GM23338 (cell line): ENCODE measurements at regions not wholly inside any gene's neighbourhood (a gene's known extent, or its start where the extent isn't known, plus 50 kb on each side); places are given as distances from the start of the nearest gene placed in this dataset.

Source experiments
- ATAC-seq: fragments of 200-7000 bp; cut with Tn5 transposase; 3 replicates; pipeline ENCODE4 v1.9.1; 2020
- DNase-seq: peaks from one replicate; pipeline ENCODE4 v3.0.0-alpha.2; 2015; ENCODE audit warnings: low spot score
- H2AFZ ChIP-seq: fragments of 200-600 bp; sonication (generic); 2 replicates; pipeline ENCODE4 v1.8.0; 2016; ENCODE audit warnings: antibody characterized with exemption, mild to moderate bottlenecking, moderate library complexity
- H3F3A ChIP-seq: fragments of 200-600 bp; sonication (generic); replicated peaks from 2 replicates; pipeline ENCODE4 v1.8.0; 2017; ENCODE audit warnings: antibody characterized with exemption, mixed run types, low read depth
- H3K27ac ChIP-seq: fragments of 200-600 bp; sonication (generic); 2 replicates; pipeline ENCODE4 v1.6.1; 2016; ENCODE audit warnings: low read depth
- H3K27me3 ChIP-seq: fragments of 200-600 bp; sonication (generic); 2 replicates; pipeline ENCODE4 v1.8.0; 2016; ENCODE audit warnings: mild to moderate bottlenecking, mixed run types, moderate library complexity; ENCODE audit not compliant: insufficient read depth
- H3K36me3 ChIP-seq: fragments of 200-600 bp; sonication (generic); 2 replicates; pipeline ENCODE4 v1.8.0; 2016; ENCODE audit warnings: mild to moderate bottlenecking; ENCODE audit not compliant: insufficient read depth
- H3K4me1 ChIP-seq: fragments of 200-600 bp; sonication (generic); 2 replicates; pipeline ENCODE4 v1.8.0; 2016; ENCODE audit warnings: mild to moderate bottlenecking, moderate library complexity; ENCODE audit not compliant: insufficient read depth
- H3K4me2 ChIP-seq: fragments of 200-600 bp; sonication (generic); 2 replicates; pipeline ENCODE4 v1.7.1; 2017; ENCODE audit warnings: mixed run types
- H3K4me3 ChIP-seq: fragments of 200-600 bp; sonication (generic); 2 replicates; pipeline ENCODE4 v1.6.1; 2016; ENCODE audit warnings: mixed run types
- H3K79me2 ChIP-seq: fragments of 200-600 bp; sonication (generic); replicated peaks from 2 replicates; pipeline ENCODE4 v1.8.0; 2017; ENCODE audit warnings: mild to moderate bottlenecking; ENCODE audit not compliant: insufficient read depth
- H3K9me2 ChIP-seq: fragments of 200-600 bp; sonication (generic); 2 replicates; pipeline ENCODE4 v1.8.0; 2017; ENCODE audit not compliant: insufficient read depth
- H4K20me1 ChIP-seq: fragments of 200-600 bp; sonication (generic); replicated peaks from 2 replicates; pipeline ENCODE4 v1.8.0; 2017; ENCODE audit warnings: mild to moderate bottlenecking; ENCODE audit not compliant: insufficient read depth
- H3K27ac Mint-ChIP-seq: 2 replicates; pipeline ENCODE4 v1.8.0; 2020; ENCODE audit warnings: inconsistent platforms, mild to moderate bottlenecking, moderate library complexity, mixed read lengths
- H3K27me3 Mint-ChIP-seq: 3 replicates; pipeline ENCODE4 v1.8.0; 2022; ENCODE audit warnings: low read depth, mild to moderate bottlenecking, moderate library complexity, mixed read lengths, inconsistent platforms; ENCODE audit not compliant: insufficient read depth, poor library complexity
- H3K36me3 Mint-ChIP-seq: 3 replicates; pipeline ENCODE4 v1.8.0; 2021; ENCODE audit warnings: low read depth, mild to moderate bottlenecking, inconsistent platforms, moderate library complexity, mixed read lengths
- H3K4me1 Mint-ChIP-seq: 3 replicates; pipeline ENCODE4 v1.8.0; 2020; ENCODE audit warnings: mild to moderate bottlenecking, inconsistent platforms, mixed read lengths
- H3K4me3 Mint-ChIP-seq: 3 replicates; pipeline ENCODE4 v1.8.0; 2021; ENCODE audit warnings: moderate library complexity, mild to moderate bottlenecking, inconsistent platforms, mixed read lengths
- H3K9me3 Mint-ChIP-seq: 3 replicates; pipeline ENCODE4 v1.8.0; 2020; ENCODE audit warnings: moderate library complexity, mild to moderate bottlenecking, inconsistent platforms, mixed read lengths
- CREB1 ChIP-seq: fragments of 250-450 bp; sonication (Bioruptor Pico); IDR thresholded peaks from 2 replicates; pipeline ENCODE4 v1.5.0; 2020; ENCODE audit warnings: low read depth, mild to moderate bottlenecking, moderate library complexity
- EZH2 ChIP-seq: fragments of 200-600 bp; sonication (generic); IDR thresholded peaks from one replicate; pipeline ENCODE4 v1.8.0; 2017; ENCODE audit warnings: antibody characterized with exemption, mild to moderate bottlenecking, low read depth; ENCODE audit not compliant: unreplicated experiment
- EZH2phosphoT487 ChIP-seq: fragments of 200-600 bp; sonication (generic); IDR thresholded peaks from one replicate; pipeline ENCODE4 v1.8.1; 2018; ENCODE audit warnings: antibody characterized with exemption; ENCODE audit not compliant: unreplicated experiment
- JUNB ChIP-seq: IDR thresholded peaks from one replicate; pipeline ENCODE4 v1.6.1; 2016; ENCODE audit warnings: antibody characterized with exemption; ENCODE audit not compliant: unreplicated experiment
- NANOG ChIP-seq: IDR thresholded peaks from 2 replicates; pipeline ENCODE4 v1.6.1; 2016; ENCODE audit warnings: antibody characterized with exemption, borderline replicate concordance
- POLR2AphosphoS5 ChIP-seq: IDR thresholded peaks from 2 replicates; pipeline ENCODE4 v1.6.1; 2016; ENCODE audit warnings: antibody characterized with exemption, low read depth
- STAT1 ChIP-seq: IDR thresholded peaks from one replicate; pipeline ENCODE4 v1.6.1; 2016; ENCODE audit warnings: antibody characterized with exemption; ENCODE audit not compliant: unreplicated experiment
- ZNF114 ChIP-seq: fragments of 250-450 bp; sonication (Bioruptor Pico); IDR thresholded peaks from 2 replicates; pipeline ENCODE4 v1.5.0; 2020; ENCODE audit warnings: mild to moderate bottlenecking, moderate library complexity
- ZNF331 ChIP-seq: fragments of 250-450 bp; sonication (Bioruptor Pico); IDR thresholded peaks from 2 replicates; pipeline ENCODE4 v1.5.0; 2020; ENCODE audit warnings: low read depth, mild to moderate bottlenecking, moderate library complexity
- TF ChIP-seq, protein P1 (sequence below), 2 experiments: fragments of 200-600 bp in 1 of 2; sonication (generic) in 1 of 2; conservative IDR thresholded peaks; 2 replicates each; pipeline versions ENCODE4 v1.5.1 to v1.6.1; 2016 to 2017; ENCODE audit warnings: antibody characterized with exemption in 2 of 2, low read depth in 2 of 2, mild to moderate bottlenecking in 2 of 2, moderate library complexity in 1 of 2
- TF ChIP-seq, protein P2 (sequence below): IDR thresholded peaks from 2 replicates; pipeline ENCODE4 v1.6.1; 2016; ENCODE audit warnings: antibody characterized with exemption
- TF ChIP-seq, protein P3 (sequence below): fragments of 250-450 bp; sonication (Bioruptor Pico); IDR thresholded peaks from 2 replicates; pipeline ENCODE4 v1.5.0; 2020; ENCODE audit warnings: mild to moderate bottlenecking, moderate library complexity
- TF ChIP-seq, protein P4 (sequence below): IDR thresholded peaks from one replicate; pipeline ENCODE4 v1.6.1; 2018; ENCODE audit warnings: antibody characterized with exemption; ENCODE audit not compliant: unreplicated experiment

DNA sequence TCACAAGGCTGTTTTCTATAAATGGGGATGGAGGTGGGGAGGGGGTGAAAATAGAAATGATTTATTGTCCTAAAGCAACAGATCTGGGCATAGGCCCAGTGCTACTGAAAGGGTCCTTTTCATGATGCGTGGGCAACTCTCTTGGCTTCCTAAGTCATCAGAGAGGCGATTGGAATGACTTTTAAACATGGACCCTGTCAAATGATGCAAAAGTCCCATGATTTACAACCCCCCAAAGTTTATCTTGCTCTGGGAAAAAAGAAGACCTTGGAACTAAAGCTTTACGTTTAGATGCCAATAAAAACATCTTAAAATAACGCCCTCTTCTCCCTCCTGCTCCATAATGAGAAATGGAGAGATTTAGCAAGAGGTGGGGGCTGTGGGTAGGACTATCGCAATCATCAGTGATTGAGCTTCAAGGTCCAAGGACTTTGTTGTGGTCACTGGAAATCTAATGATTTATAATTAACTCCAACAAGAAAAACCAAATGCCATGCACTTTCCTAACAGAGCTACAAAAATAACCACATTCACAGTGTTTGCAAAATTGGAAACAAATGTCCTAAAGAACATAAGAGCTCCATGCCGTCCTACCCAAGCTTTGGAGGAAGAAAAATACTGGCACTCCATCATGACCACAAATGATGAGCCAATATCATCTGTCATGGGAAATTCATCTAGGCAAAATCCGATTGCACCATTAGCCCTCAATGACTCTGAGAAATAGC lies 167.5 kb upstream of the CLINT1 start:
- Mint-ChIP-seq H3K36me3 (no peaks in the 10 kb centered on the region), H3K4me1 (peaks cover 18% of the 10 kb centered on the region), H3K9me3 (no peaks in the 10 kb centered on the region), H3K4me3 (no peak overlapping the region), H3K27me3 (no peaks in the 10 kb centered on the region), H3K27ac (no peak overlapping the region)
- Histone ChIP-seq H3K4me3 (no peak overlapping the region), H4K20me1 (no peaks in the 10 kb centered on the region), H2AFZ (no peak overlapping the region), H3K36me3 (no peaks in the 10 kb centered on the region), H3K9me2 (0 out of 2 replicates have a peak, but pooled peaks cover 2% of the 10 kb centered on the region), H3K79me2 (no peaks in the 10 kb centered on the region), H3K27ac (no peak overlapping the region), H3K27me3 (no peaks in the 10 kb centered on the region), H3F3A (no peaks in the 10 kb centered on the region), H3K4me1 (0 out of 2 replicates have a peak, but pooled peaks cover 8% of the 10 kb centered on the region), H3K4me2 (no peak overlapping the region)
- DNase-seq (no peak), ATAC-seq (no peak)
- TF ChIP-seq POLR2AphosphoS5 (no peak), EZH2 (no peak), CREB1 (CRISPR knock-in tag) (no peak), ZNF331 (no peak), NANOG (no peak), STAT1 (no peak), JUNB (no peak), ZNF114 (no peak), EZH2phosphoT487 (no peak)
- TF ChIP-seq, protein P1, sequence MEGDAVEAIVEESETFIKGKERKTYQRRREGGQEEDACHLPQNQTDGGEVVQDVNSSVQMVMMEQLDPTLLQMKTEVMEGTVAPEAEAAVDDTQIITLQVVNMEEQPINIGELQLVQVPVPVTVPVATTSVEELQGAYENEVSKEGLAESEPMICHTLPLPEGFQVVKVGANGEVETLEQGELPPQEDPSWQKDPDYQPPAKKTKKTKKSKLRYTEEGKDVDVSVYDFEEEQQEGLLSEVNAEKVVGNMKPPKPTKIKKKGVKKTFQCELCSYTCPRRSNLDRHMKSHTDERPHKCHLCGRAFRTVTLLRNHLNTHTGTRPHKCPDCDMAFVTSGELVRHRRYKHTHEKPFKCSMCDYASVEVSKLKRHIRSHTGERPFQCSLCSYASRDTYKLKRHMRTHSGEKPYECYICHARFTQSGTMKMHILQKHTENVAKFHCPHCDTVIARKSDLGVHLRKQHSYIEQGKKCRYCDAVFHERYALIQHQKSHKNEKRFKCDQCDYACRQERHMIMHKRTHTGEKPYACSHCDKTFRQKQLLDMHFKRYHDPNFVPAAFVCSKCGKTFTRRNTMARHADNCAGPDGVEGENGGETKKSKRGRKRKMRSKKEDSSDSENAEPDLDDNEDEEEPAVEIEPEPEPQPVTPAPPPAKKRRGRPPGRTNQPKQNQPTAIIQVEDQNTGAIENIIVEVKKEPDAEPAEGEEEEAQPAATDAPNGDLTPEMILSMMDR (conservative IDR thresholded peaks at IDR 0.05; ENCODE audit: low read depth in 2 of 2): no peak
- TF ChIP-seq, protein P2, sequence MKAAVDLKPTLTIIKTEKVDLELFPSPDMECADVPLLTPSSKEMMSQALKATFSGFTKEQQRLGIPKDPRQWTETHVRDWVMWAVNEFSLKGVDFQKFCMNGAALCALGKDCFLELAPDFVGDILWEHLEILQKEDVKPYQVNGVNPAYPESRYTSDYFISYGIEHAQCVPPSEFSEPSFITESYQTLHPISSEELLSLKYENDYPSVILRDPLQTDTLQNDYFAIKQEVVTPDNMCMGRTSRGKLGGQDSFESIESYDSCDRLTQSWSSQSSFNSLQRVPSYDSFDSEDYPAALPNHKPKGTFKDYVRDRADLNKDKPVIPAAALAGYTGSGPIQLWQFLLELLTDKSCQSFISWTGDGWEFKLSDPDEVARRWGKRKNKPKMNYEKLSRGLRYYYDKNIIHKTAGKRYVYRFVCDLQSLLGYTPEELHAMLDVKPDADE: no peak
- TF ChIP-seq, protein P3, sequence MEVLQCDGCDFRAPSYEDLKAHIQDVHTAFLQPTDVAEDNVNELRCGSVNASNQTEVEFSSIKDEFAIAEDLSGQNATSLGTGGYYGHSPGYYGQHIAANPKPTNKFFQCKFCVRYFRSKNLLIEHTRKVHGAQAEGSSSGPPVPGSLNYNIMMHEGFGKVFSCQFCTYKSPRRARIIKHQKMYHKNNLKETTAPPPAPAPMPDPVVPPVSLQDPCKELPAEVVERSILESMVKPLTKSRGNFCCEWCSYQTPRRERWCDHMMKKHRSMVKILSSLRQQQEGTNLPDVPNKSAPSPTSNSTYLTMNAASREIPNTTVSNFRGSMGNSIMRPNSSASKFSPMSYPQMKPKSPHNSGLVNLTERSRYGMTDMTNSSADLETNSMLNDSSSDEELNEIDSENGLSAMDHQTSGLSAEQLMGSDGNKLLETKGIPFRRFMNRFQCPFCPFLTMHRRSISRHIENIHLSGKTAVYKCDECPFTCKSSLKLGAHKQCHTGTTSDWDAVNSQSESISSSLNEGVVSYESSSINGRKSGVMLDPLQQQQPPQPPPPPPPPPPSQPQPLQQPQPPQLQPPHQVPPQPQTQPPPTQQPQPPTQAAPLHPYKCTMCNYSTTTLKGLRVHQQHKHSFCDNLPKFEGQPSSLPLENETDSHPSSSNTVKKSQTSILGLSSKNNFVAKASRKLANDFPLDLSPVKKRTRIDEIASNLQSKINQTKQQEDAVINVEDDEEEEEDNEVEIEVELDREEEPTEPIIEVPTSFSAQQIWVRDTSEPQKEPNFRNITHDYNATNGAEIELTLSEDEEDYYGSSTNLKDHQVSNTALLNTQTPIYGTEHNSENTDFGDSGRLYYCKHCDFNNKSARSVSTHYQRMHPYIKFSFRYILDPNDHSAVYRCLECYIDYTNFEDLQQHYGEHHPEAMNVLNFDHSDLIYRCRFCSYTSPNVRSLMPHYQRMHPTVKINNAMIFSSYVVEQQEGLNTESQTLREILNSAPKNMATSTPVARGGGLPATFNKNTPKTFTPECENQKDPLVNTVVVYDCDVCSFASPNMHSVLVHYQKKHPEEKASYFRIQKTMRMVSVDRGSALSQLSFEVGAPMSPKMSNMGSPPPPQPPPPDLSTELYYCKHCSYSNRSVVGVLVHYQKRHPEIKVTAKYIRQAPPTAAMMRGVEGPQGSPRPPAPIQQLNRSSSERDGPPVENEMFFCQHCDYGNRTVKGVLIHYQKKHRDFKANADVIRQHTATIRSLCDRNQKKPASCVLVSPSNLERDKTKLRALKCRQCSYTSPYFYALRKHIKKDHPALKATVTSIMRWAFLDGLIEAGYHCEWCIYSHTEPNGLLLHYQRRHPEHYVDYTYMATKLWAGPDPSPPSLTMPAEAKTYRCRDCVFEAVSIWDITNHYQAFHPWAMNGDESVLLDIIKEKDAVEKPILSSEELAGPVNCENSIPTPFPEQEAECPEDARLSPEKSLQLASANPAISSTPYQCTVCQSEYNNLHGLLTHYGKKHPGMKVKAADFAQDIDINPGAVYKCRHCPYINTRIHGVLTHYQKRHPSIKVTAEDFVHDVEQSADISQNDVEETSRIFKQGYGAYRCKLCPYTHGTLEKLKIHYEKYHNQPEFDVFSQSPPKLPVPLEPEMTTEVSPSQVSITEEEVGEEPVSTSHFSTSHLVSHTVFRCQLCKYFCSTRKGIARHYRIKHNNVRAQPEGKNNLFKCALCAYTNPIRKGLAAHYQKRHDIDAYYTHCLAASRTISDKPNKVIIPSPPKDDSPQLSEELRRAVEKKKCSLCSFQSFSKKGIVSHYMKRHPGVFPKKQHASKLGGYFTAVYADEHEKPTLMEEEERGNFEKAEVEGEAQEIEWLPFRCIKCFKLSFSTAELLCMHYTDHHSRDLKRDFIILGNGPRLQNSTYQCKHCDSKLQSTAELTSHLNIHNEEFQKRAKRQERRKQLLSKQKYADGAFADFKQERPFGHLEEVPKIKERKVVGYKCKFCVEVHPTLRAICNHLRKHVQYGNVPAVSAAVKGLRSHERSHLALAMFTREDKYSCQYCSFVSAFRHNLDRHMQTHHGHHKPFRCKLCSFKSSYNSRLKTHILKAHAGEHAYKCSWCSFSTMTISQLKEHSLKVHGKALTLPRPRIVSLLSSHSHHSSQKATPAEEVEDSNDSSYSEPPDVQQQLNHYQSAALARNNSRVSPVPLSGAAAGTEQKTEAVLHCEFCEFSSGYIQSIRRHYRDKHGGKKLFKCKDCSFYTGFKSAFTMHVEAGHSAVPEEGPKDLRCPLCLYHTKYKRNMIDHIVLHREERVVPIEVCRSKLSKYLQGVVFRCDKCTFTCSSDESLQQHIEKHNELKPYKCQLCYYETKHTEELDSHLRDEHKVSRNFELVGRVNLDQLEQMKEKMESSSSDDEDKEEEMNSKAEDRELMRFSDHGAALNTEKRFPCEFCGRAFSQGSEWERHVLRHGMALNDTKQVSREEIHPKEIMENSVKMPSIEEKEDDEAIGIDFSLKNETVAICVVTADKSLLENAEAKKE (CRISPR knock-in tag): no peak
- TF ChIP-seq, protein P4, sequence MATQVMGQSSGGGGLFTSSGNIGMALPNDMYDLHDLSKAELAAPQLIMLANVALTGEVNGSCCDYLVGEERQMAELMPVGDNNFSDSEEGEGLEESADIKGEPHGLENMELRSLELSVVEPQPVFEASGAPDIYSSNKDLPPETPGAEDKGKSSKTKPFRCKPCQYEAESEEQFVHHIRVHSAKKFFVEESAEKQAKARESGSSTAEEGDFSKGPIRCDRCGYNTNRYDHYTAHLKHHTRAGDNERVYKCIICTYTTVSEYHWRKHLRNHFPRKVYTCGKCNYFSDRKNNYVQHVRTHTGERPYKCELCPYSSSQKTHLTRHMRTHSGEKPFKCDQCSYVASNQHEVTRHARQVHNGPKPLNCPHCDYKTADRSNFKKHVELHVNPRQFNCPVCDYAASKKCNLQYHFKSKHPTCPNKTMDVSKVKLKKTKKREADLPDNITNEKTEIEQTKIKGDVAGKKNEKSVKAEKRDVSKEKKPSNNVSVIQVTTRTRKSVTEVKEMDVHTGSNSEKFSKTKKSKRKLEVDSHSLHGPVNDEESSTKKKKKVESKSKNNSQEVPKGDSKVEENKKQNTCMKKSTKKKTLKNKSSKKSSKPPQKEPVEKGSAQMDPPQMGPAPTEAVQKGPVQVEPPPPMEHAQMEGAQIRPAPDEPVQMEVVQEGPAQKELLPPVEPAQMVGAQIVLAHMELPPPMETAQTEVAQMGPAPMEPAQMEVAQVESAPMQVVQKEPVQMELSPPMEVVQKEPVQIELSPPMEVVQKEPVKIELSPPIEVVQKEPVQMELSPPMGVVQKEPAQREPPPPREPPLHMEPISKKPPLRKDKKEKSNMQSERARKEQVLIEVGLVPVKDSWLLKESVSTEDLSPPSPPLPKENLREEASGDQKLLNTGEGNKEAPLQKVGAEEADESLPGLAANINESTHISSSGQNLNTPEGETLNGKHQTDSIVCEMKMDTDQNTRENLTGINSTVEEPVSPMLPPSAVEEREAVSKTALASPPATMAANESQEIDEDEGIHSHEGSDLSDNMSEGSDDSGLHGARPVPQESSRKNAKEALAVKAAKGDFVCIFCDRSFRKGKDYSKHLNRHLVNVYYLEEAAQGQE: no peak
